ENCODE measurements at regions not wholly inside any gene's neighbourhood (a gene's known extent, or its start where the extent isn't known, plus 50 kb on each side); places are given as distances from the start of the nearest gene placed in this dataset.

DNA sequence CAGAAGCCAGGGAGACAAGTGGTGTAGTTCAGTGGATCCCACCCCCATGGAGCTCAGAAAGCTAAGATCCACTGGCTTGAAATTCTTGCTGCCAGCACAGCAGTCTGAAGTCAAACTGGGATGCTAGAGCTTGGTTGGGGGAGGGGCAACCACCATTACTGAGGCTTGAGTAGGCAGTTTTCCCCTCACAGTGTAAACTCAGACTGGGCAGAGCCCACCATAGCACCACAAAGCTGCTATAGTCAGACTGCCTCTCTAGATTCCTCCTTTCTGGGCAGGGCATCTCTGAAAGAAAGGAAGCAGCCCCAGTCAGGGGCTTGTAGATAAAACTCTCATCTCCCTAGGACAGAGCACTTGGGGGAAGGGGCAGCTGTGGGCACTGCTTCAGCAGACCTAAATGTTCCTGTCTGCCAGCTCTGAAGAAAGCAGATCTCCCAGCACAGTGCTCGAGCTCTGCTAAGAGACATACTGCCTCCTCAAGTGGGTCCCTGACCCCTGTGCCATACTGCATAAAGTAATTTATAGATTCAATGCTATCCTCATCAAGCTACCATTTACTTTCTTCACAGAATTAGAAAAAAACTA, 163.2 kb downstream of the HHIP start:
- no peak for TF ChIP-seq YY1 (IDR thresholded peaks at IDR 0.05; ENCODE audit: insufficient read depth, insufficient read length)
- no peak for TF ChIP-seq ZNF274 (IDR thresholded peaks at IDR 0.05; ENCODE audit: low read depth, low read length)
- TF ChIP-seq SUZ12 (IDR thresholded peaks at IDR 0.05; ENCODE audit: extremely low read depth, insufficient read depth, insufficient read length) = no peak

Measured in NT2/D1 (cell line).